ENCODE measurements at regions not wholly inside any gene's neighbourhood (a gene's known extent, or its start where the extent isn't known, plus 50 kb on each side); places are given as distances from the start of the nearest gene placed in this dataset.
"Not testable (repeated sequence)": the region's sequence is repeated elsewhere in the genome, so short reads cannot be mapped to it uniquely, and the experiment has no call there.

DNA sequence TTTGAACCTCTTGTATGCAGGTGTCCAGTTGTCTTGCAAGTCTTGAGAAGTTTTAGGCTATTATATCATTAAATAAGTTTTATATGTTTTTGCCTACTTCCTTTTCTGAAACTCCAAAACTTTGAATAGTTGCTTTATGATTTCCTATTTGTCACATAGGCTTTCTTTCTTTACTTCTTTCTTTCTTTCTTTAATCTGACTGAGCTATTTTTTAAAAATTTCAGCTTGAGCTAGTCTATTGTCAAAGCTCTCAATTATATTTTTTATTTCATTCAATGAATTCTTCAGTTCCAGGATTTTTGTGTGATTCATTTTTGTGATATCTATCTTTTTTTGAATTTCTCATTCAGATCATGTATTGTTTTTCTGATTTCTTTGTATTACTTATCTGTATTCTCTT lies 102.1 kb upstream of the TMEM178A start:
- no peaks in the 10 kb centered on the region for H3K36me3 ChIP-seq (replicated peaks; ENCODE audit: control insufficient read depth, insufficient read depth, low read length)
- no peaks in the 10 kb centered on the region for H3K27me3 ChIP-seq (ENCODE audit: control insufficient read depth, insufficient read depth, low read length)

DNA sequence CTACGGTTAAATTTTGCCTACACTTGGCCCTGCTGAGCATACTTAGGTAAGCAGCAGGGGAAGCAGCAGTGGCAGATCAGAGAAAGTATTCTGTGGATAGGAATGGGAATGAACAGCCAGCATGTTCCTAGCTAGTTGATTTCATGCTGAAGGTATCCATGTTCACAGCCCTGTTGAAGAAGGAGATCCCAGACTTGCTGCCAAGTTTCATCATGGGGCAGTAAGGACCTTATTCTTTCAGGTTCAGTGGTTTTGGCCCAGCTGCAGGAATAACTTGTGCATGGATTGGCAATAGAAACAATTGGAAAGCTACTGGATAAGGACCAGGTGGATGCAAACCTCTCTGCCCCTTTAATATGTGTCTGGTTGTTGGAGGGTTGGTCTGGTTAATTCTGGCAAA lies 98.2 kb upstream of the TMEM178A start:
- Histone ChIP-seq H3K36me3 (replicated peaks; ENCODE audit: control insufficient read depth, insufficient read depth, low read length) (no peaks in the 10 kb centered on the region), H3K4me3 (ENCODE audit: insufficient read depth, low read depth, low read length) (no peak overlapping the region), H3K27me3 (ENCODE audit: control insufficient read depth, insufficient read depth, low read length) (no peaks in the 10 kb centered on the region)
- DNase-seq, result no peak

More for the DNA sequence above, 102.1 kb upstream of the TMEM178A start:
- no peak for DNase-seq
- no peak overlapping the region for H3K4me3 ChIP-seq (ENCODE audit: insufficient read depth, low read depth, low read length)

DNA sequence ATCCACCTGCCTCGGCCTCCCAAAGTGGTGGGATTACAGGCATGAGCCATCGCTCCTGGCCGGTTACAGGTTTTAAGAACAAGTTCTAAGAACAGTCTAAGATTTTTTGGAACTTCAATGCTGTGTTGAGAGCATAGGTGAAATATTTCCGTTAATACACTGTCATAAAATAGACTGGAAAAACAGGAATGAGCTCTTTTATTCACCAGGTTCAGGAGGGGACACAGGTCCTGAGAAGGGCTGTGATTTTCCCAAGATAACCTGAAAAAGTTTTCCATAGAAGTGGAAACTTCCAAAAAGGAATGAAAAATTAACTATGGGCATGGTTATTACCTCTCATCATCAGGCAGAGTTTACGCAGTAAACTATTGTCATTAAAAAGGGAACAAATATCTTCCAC lies 97.6 kb upstream of the TMEM178A start:
- Histone ChIP-seq H3K4me3 (ENCODE audit: insufficient read depth, low read depth, low read length) (no peak overlapping the region), H3K36me3 (replicated peaks; ENCODE audit: control insufficient read depth, insufficient read depth, low read length) (no peaks in the 10 kb centered on the region), H3K27me3 (ENCODE audit: control insufficient read depth, insufficient read depth, low read length) (no peaks in the 10 kb centered on the region)
- DNase-seq, result no peak

DNA sequence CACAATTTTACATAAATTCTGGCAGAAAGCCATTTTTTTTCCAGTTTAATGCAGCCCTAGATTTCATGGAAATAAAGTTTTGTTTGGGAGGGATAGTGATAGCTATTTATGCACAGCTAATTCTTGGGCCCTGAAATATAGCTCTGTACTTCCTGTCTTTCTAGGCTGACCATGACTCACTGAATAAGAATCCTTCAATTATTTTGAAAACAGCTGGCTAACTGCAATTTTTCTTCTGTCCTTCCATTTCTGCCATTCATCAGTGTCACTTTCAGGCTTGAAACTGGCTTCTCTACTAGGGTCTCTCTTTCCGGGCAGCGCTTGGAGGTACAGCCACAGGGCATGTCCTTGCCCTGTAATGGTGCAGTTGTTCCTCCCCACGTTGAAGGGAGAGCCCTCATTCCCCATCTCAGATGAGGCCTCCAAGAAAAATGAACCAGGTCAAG lies 97.1 kb upstream of the TMEM178A start:
- no peaks in the 10 kb centered on the region for H3K36me3 ChIP-seq (replicated peaks; ENCODE audit: control insufficient read depth, insufficient read depth, low read length)
- DNase-seq, result no peak
- H3K27me3 ChIP-seq (ENCODE audit: control insufficient read depth, insufficient read depth, low read length), result no peaks in the 10 kb centered on the region
- H3K4me3 ChIP-seq (ENCODE audit: insufficient read depth, low read depth, low read length), result no peak overlapping the region

DNA sequence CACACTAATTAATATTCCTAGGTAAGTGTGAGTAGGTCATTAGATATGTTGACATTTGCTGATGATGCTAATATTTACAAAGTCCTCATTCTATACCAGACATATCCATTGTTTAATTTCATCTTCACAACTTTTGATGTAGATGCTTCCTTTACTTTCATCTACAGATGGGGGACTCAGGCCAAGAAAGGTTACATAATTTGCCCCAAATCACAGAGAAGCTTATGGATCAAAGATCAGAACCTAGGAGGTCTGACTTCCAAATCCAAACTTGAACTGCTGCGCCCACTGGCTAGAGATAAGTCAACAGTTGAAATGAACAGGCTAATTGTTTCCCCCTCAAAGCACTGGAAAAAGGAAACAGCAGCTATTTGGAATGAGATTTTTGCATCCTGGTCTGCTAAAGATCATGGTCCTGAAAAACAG lies 95.6 kb upstream of the TMEM178A start:
- H3K4me3 ChIP-seq (ENCODE audit: insufficient read depth, low read depth, low read length), result no peak overlapping the region
- DNase-seq, result no peak
- no peaks in the 10 kb centered on the region for H3K27me3 ChIP-seq (ENCODE audit: control insufficient read depth, insufficient read depth, low read length)
- H3K36me3 ChIP-seq (replicated peaks; ENCODE audit: control insufficient read depth, insufficient read depth, low read length), result no peaks in the 10 kb centered on the region

DNA sequence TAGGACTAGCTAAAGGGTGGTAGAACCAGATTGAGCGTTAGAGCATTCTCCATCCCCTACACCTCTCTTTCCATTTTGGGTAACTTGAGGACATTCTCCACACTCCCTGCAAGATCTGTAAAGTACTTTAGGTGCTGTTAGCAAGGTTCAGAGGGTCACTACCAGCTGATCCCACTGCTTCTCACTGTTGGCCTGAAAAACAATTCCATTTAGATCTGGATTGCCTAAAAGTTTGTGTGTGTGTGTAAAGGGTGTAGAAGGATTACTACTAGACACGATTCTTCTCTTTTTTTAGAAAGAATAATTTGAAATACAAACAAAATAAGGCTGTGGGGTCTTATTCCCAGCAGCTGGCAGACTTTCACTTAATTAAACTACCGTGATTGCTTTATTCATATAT lies 95.1 kb upstream of the TMEM178A start:
- no peaks in the 10 kb centered on the region for H3K27me3 ChIP-seq (ENCODE audit: control insufficient read depth, insufficient read depth, low read length)
- no peaks in the 10 kb centered on the region for H3K36me3 ChIP-seq (replicated peaks; ENCODE audit: control insufficient read depth, insufficient read depth, low read length)
- no peak overlapping the region for H3K4me3 ChIP-seq (ENCODE audit: insufficient read depth, low read depth, low read length)
- DNase-seq, result no peak

DNA sequence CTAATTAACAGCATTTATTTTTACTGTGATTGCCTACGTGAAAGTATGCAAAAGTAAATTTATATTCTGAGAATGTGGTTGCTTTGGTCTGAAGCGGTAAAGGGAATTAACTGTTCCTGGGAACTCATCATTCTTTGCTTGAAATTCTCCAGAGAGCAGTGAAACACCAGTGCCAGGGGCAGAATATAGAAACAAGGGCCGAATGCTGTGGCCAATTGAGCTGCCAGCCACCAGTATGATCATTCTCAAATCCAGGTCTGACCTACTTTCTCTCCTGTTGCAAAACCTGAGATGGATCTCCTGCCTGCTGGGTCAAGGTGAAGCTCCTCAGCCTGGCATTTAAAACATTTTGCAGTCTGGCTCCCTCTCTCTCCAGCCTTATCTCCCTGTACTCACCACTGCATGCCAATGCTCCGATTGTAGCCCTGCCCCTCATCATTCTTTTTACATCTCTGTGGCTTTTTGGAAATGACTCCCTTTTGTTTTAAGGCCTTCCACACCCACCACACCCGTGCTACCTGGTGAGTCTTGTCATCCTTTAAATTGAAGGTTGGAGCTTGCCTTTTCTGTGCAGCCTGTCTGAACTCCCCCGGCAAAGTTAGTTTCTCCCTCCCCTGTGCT lies 94.5 kb upstream of the TMEM178A start:
- H3K27me3 ChIP-seq (ENCODE audit: control insufficient read depth, insufficient read depth, low read length), result no peaks in the 10 kb centered on the region
- no peaks in the 10 kb centered on the region for H3K36me3 ChIP-seq (replicated peaks; ENCODE audit: control insufficient read depth, insufficient read depth, low read length)
- DNase-seq, result no peak
- H3K4me3 ChIP-seq (ENCODE audit: insufficient read depth, low read depth, low read length), result no peak overlapping the region

DNA sequence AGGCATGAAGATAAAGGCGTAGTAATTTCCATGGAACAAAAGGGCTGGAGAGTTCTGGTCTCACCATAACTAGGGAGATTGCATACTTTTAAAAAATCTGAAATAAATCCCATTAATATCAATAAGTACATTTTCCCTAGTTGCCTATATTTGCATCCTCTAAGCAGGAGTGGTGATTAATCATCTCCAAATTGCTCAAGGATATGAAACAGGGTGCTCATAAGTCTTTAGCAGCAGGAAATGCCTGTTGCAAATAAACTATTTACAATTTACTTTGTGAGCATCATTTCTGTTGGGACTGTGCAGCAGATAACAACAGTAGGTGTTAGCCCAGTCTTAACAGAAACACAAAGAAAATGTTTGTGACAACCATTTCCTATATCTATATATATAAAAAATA lies 92.4 kb upstream of the TMEM178A start:
- Histone ChIP-seq H3K4me3 (ENCODE audit: insufficient read depth, low read depth, low read length) (no peak overlapping the region), H3K36me3 (replicated peaks; ENCODE audit: control insufficient read depth, insufficient read depth, low read length) (no peaks in the 10 kb centered on the region), H3K27me3 (ENCODE audit: control insufficient read depth, insufficient read depth, low read length) (no peaks in the 10 kb centered on the region)
- no peak for DNase-seq

DNA sequence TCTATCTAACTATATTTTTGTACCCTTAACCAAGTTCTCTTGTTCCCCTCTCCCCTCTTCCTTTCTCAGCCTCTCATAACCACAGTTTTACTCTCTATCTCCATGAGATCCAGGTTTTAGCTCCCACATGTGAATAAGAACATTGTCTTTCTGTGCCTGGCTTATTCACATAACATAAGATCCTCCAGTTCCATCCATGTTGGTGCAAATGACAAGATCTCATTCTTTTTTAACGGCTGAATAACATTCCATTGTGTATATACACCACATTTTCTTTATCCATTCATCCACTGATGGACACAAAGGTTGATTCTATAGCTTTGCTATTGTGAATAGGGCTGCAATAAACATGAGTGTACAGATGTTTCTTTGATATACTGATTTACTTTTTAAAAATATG lies 83.9 kb upstream of the TMEM178A start:
- Histone ChIP-seq H3K27me3 (ENCODE audit: control insufficient read depth, insufficient read depth, low read length) (no peaks in the 10 kb centered on the region), H3K4me3 (ENCODE audit: insufficient read depth, low read depth, low read length) (no peak overlapping the region), H3K36me3 (replicated peaks; ENCODE audit: control insufficient read depth, insufficient read depth, low read length) (no peaks in the 10 kb centered on the region)
- DNase-seq, result no peak

DNA sequence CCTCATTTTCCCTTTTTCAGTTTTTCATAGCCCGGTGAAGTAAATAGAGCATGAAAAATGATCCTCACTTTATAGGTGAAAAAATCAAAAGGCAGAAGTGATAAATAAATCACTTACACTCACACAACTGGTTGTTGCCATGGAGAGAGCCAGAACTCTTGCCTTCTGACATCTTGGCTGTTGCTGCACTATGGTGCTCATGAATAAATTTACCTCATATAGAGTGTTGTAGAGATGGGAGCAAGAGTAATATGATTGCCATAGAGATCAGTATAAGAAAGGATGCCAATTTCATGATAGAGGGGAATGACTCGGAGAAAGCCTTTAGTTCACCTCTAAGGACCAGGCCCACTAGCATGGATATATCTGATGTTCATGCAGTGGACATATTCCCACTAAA lies 82.5 kb upstream of the TMEM178A start:
- H3K4me3 ChIP-seq (ENCODE audit: insufficient read depth, low read depth, low read length), result no peak overlapping the region
- no peaks in the 10 kb centered on the region for H3K27me3 ChIP-seq (ENCODE audit: control insufficient read depth, insufficient read depth, low read length)
- no peaks in the 10 kb centered on the region for H3K36me3 ChIP-seq (replicated peaks; ENCODE audit: control insufficient read depth, insufficient read depth, low read length)
- no peak for DNase-seq

DNA sequence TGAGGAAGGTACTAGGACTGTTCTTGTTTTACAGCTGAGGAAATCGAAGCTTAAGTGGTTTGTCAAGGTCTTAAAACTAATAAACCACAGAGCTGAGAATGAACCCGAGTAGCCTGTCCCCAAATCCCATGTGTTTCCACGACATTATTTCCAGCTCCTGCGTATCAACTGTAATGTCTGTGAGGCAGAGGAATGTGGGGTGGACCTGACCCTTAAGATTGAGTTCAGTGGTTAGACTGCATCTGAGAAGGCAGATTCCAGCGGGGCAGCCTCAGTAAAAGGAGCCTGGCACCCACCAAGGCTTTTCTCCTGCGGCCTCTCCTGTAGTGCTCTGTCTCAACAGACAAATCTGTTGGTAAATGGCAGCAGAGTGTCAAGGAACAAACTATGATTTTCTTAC lies 81.9 kb upstream of the TMEM178A start:
- no peaks in the 10 kb centered on the region for H3K36me3 ChIP-seq (replicated peaks; ENCODE audit: control insufficient read depth, insufficient read depth, low read length)
- no peak overlapping the region for H3K4me3 ChIP-seq (ENCODE audit: insufficient read depth, low read depth, low read length)
- no peaks in the 10 kb centered on the region for H3K27me3 ChIP-seq (ENCODE audit: control insufficient read depth, insufficient read depth, low read length)
- no peak for DNase-seq

DNA sequence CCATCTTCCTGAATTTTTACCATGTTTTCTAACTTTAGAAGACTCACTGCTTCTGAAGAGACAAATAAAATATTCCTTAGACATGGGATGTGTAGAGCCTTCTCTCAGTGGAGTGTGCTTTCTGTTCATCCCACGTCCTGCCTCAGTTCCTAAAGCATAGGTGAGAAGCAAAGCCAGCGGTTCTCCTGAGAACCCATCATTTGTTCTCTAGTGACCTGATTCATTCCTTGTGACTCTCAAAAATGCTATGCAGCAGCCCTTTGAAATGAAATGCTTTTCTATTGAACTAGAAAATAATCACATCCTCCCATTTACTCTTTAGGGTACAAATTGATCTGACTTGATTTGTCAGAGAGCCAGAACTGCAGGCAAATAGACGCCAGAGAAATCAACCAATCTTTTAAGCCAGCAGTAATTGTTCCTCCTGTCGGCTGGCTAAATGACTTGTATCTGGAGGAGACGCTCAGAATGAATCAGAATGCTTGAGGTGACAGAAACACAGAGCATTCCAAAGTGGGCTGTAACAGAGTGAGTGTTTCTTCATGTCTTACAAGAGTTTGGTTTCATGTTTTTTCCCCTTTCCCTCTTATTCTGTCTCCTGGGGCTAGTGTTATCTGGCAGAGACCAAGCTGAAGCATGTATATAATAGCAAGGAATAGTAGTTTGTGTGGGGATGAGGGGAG lies 81.3 kb upstream of the TMEM178A start:
- no peak for DNase-seq

DNA sequence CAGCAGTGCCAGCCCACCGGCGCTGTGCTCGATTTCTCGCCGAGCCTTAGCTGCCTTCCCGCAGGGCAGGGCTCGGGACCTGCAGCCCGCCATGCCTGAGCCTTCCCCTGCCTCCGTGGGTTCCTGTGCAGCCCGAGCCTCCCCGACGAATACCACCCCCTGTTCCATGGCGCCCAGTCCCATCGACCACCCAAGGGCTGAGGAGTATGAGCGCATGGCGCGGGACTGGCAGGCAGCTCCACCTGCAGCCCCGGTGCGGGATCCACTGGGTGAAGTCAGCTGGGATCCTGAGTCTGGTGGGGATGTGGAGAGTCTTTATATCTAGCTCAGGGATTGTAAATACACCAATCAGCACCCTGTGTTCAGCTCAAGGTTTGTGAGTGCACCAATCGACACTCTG lies 80.2 kb upstream of the TMEM178A start:
- not testable (repeated sequence) for H3K4me3 ChIP-seq (ENCODE audit: insufficient read depth, low read depth, low read length); DNase-seq; H3K36me3 ChIP-seq (replicated peaks; ENCODE audit: control insufficient read depth, insufficient read depth, low read length); H3K27me3 ChIP-seq (ENCODE audit: control insufficient read depth, insufficient read depth, low read length)

More for the DNA sequence above, 81.3 kb upstream of the TMEM178A start:
- no peaks in the 10 kb centered on the region for H3K36me3 ChIP-seq (replicated peaks; ENCODE audit: control insufficient read depth, insufficient read depth, low read length)
- H3K4me3 ChIP-seq (ENCODE audit: insufficient read depth, low read depth, low read length), result no peak overlapping the region
- no peaks in the 10 kb centered on the region for H3K27me3 ChIP-seq (ENCODE audit: control insufficient read depth, insufficient read depth, low read length)

DNA sequence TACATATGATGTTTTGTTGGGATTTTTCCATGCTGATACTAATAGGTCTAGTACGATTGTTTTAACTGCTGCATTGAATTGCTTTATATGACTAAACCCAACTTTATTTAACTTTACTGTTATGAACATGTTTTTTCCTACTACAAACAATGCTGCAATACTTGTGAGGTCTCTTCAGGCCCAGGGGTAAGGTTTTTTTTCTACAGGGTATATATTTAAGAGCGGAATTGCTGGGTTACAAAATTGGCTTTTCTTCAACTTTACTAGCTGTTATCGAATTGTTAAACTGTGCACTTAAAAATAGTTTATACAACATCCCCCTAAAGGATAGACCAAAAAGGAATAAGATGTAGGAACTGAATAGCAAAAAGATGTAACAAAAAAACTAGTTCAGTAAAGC lies 78.5 kb upstream of the TMEM178A start:
- no peak for DNase-seq
- H3K36me3 ChIP-seq (replicated peaks; ENCODE audit: control insufficient read depth, insufficient read depth, low read length), result no peaks in the 10 kb centered on the region
- H3K4me3 ChIP-seq (ENCODE audit: insufficient read depth, low read depth, low read length), result no peak overlapping the region

DNA sequence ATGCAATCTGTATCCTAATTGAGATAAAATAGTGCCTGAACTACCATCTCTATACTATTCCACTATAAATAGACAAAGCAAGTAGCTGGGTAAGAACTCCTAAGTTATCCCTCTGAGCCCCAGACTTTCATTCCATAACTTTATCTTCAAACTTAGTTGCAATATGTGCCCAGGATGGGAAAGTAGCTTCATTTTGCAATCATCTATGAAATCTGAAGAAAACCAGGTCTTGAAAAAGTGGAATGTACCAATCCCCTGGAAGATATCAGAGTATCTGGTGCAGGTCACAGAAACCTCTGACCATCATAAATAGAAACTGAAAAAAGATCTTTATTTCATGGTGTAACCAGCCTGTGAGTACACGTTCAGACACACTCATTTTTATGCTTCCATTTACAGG lies 78.1 kb upstream of the TMEM178A start:
- H3K36me3 ChIP-seq (replicated peaks; ENCODE audit: control insufficient read depth, insufficient read depth, low read length), result no peaks in the 10 kb centered on the region
- H3K27me3 ChIP-seq (ENCODE audit: control insufficient read depth, insufficient read depth, low read length), result no peaks in the 10 kb centered on the region
- no peak overlapping the region for H3K4me3 ChIP-seq (ENCODE audit: insufficient read depth, low read depth, low read length)

More for the DNA sequence above, 78.5 kb upstream of the TMEM178A start:
- no peaks in the 10 kb centered on the region for H3K27me3 ChIP-seq (ENCODE audit: control insufficient read depth, insufficient read depth, low read length)

More for the DNA sequence above, 78.1 kb upstream of the TMEM178A start:
- DNase-seq, result no peak
